ENCODE measurements at regions not wholly inside any gene's neighbourhood (a gene's known extent, or its start where the extent isn't known, plus 50 kb on each side); places are given as distances from the start of the nearest gene placed in this dataset.
A peak's percentile ranks its signal among the peaks of the same experiment; 100 is the strongest.

DNA sequence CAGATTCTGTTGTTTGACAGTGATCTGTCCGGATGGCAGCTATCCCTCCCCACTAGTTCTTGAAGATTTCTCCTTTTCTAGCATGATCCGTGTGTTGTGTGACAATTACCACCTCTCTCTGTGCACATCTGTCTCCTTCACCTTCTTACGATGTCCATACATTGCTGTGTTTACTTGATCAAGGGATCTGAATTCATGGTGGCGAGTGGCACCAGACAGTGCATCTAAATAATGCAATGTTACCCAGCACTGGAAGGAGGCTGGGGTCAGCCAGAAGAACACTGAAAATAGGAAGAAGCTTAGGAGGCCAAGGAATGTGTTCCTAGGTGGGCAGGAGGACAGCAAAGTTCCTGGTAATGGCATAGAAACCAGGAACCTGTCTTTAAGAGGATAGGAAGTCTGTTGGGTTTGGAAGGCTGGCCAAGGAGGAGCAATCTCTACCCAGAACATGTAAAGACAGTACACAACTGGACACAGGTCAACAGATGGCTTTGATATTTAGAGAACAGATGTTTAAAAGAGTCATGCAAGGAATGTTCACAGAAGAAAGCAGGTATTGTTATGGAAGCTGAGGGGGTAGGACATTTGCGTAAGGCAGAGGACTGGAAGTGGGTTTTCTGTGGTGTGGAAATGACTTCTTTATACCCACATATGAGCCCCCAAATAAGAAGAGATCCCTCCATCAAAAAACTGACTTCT lies 126.4 kb downstream of the HRH4 start:
- Mint-ChIP-seq H3K27ac (no peak overlapping the region), H3K36me3 (no peaks in the 10 kb centered on the region), H3K4me1 (no peaks in the 10 kb centered on the region), H3K27me3 (peaks cover 0 to 24% of the 10 kb centered on the region in 2 donors), H3K4me3 (no peak overlapping the region), H3K9me3 (no peaks in the 10 kb centered on the region)
- DNase-seq = no peak
- ATAC-seq (replicated peaks) = no peak

DNA sequence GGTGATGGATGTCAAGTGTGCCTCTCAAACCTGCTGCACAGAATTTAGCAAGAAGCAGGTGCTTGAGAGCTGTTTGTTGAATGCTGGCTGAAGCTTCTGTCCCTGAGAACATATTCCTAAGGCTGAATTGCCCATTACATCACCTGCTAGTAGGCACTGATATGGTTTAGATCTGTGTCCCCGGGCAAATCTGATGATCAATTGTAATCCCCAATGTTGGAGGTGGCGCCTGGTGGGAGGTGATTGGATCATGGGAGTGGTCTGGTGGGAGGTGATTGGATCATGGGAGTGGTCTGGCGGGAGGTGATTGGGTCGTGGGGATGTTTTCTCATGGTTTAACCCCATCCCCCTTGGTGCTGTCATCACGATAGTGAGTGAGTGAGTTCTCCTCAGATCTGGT lies 128.0 kb downstream of the HRH4 start:
- ATAC-seq (replicated peaks) (no peak), DNase-seq (no peak)
- Mint-ChIP-seq H3K4me1 (no peaks in the 10 kb centered on the region), H3K9me3 (no peaks in the 10 kb centered on the region), H3K27ac (no peak overlapping the region), H3K27me3 (peaks cover 0 to 18% of the 10 kb centered on the region in 2 donors), H3K4me3 (no peak overlapping the region), H3K36me3 (no peaks in the 10 kb centered on the region)

GRCh38 chr18:24590946-24591345 lies 130.5 kb downstream of the HRH4 start:
- Mint-ChIP-seq H3K4me1 (no peaks in the 10 kb centered on the region), H3K27me3 (peaks cover 0 to 11% of the 10 kb centered on the region in 2 donors), H3K4me3 (no peak overlapping the region), H3K36me3 (no peaks in the 10 kb centered on the region), H3K27ac (no peak overlapping the region), H3K9me3 (no peaks in the 10 kb centered on the region)
- no peak for DNase-seq
- ATAC-seq (replicated peaks) = no peak

DNA sequence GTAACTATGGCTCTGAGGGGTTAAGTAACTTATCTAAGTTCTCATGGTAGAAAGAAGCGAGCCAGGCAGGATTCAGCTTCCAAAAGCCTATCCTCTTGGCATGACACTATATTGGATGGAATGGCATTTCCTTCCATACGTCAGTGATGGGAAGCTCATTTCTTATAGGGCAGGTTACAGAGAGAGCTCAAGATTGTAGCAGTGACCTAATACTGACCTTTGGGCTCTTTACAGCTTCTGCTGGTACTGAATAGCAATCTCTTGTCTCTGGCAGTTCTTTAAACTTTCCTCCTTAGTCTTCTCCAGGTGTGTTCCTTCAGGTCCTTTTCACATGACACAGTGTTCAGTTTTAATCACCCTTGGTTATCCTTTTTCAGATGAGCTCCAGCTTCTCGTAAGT lies 133.0 kb downstream of the HRH4 start:
- Mint-ChIP-seq H3K36me3 (no peaks in the 10 kb centered on the region), H3K4me3 (no peak overlapping the region), H3K9me3 (no peaks in the 10 kb centered on the region), H3K27me3 (peaks cover 11 to 13% of the 10 kb centered on the region in 2 donors), H3K4me1 (no peaks in the 10 kb centered on the region), H3K27ac (no peak overlapping the region)
- no peak for DNase-seq
- no peak for ATAC-seq (replicated peaks)

- Mint-ChIP-seq H3K36me3 (no peaks in the 10 kb centered on the region), H3K4me3 (no peak overlapping the region), H3K9me3 (no peaks in the 10 kb centered on the region), H3K27me3 (peaks cover 11 to 13% of the 10 kb centered on the region in 2 donors), H3K27ac (no peak overlapping the region), H3K4me1 (no peaks in the 10 kb centered on the region)
- ATAC-seq (replicated peaks) (no peak), DNase-seq (no peak)
These were observed 133.4 kb downstream of the HRH4 start for GRCh38 chr18:24593886-24594285.

GRCh38 chr18:24595561-24596031 lies 135.2 kb downstream of the HRH4 start:
- H3K27me3 Mint-ChIP-seq = peaks cover 5 to 20% of the 10 kb centered on the region in 2 donors
- H3K27ac Mint-ChIP-seq = no peak overlapping the region
- no peaks in the 10 kb centered on the region for H3K4me1 Mint-ChIP-seq
- ATAC-seq (replicated peaks) (no peak), DNase-seq (no peak)
- no peaks in the 10 kb centered on the region for H3K36me3 Mint-ChIP-seq
- H3K4me3 Mint-ChIP-seq = no peak overlapping the region
- no peaks in the 10 kb centered on the region for H3K9me3 Mint-ChIP-seq

DNA sequence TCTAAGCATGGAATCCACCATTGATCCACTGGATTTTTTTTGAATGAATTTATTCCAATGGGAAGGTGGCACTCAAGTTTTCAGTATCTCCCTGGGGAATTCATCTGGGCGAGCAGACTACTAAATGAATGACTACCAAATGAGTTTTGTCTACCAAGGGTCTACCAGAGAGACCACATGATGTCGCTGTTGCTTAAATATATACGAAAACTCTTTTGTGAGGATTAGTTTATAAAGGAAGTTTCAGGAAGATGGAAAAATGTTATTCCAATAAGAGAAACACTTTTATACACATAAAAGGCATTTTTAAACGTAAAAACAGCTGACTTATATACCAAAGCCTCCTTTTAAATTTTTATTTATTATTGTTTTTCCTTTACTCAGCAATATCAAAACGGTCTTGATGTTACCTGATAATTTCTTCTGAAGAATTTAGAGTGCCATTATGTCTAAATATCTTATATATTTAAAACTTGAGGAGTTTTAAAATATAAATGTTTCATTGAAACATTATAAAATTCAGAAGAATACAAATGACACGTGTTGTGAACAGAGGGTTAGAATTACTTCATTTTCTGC lies 139.7 kb downstream of the HRH4 start:
- Mint-ChIP-seq H3K27me3 (peaks cover 5 to 20% of the 10 kb centered on the region in 2 donors), H3K4me3 (no peak overlapping the region), H3K9me3 (no peaks in the 10 kb centered on the region), H3K27ac (no peak overlapping the region), H3K36me3 (no peaks in the 10 kb centered on the region), H3K4me1 (no peaks in the 10 kb centered on the region)
- no peak for DNase-seq
- ATAC-seq (replicated peaks) = peak in 1 of 2 donors; percentile 39

DNA sequence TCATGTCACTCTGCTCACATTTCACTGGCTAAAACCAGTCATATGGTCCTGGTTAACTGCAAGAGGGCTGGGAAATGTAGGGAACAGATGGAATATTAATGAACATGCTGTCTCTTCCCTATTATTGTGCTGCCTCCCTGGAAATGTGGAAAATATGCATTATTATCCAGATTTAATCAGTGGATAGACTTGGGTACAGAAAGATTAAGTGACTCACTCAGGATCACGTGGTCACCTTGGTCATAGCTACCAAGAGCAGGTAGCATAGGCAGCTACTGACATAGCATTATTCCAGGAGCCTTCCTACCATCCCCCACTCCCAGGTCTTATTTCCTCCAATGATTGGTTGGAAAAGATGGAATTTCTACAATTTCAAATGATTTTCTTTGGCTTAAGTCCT lies 141.1 kb downstream of the HRH4 start:
- H3K27me3 Mint-ChIP-seq = peaks cover 3 to 18% of the 10 kb centered on the region in 2 donors
- H3K27ac Mint-ChIP-seq = no peak overlapping the region
- no peaks in the 10 kb centered on the region for H3K9me3 Mint-ChIP-seq
- H3K4me1 Mint-ChIP-seq = no peaks in the 10 kb centered on the region
- ATAC-seq (replicated peaks) = no peak
- no peak for DNase-seq
- no peak overlapping the region for H3K4me3 Mint-ChIP-seq
- H3K36me3 Mint-ChIP-seq = no peaks in the 10 kb centered on the region

- peaks cover 0 to 13% of the 10 kb centered on the region in 2 donors for H3K27me3 Mint-ChIP-seq
- DNase-seq = no peak
- no peaks in the 10 kb centered on the region for H3K4me1 Mint-ChIP-seq
- no peak overlapping the region for H3K4me3 Mint-ChIP-seq
- H3K27ac Mint-ChIP-seq = no peak overlapping the region
- no peak for ATAC-seq (replicated peaks)
- no peaks in the 10 kb centered on the region for H3K9me3 Mint-ChIP-seq
- H3K36me3 Mint-ChIP-seq = no peaks in the 10 kb centered on the region
These were observed 141.8 kb downstream of the HRH4 start for GRCh38 chr18:24602201-24602600.

DNA sequence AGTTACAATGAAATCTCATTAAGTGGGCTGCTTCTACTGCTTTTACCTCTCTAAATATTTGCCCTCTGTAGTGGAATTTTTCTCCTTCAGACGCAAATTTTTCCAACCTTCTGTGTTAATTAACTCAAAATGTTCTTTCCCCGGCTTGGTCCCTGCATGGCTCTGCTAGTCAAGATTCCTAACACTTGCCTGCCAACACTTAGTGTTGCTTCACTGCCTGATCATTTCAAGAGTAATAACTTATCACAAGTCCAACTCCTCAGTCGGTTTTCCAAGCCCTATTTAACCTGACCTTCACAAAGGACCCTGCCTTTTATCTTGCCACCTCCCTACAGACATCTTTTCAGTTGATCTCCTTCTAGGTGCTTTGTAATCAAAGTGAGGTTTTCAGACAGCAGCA lies 142.7 kb downstream of the HRH4 start:
- no peaks in the 10 kb centered on the region for H3K9me3 Mint-ChIP-seq
- H3K4me1 Mint-ChIP-seq = no peaks in the 10 kb centered on the region
- H3K36me3 Mint-ChIP-seq = no peaks in the 10 kb centered on the region

GRCh38 chr18:24605444-24605843 lies 145.0 kb downstream of the HRH4 start:
- H3K9me3 Mint-ChIP-seq = no peaks in the 10 kb centered on the region
- DNase-seq (no peak), ATAC-seq (replicated peaks) (no peak)
- no peak overlapping the region for H3K4me3 Mint-ChIP-seq
- no peak overlapping the region for H3K27ac Mint-ChIP-seq
- H3K27me3 Mint-ChIP-seq = no peaks in the 10 kb centered on the region
- H3K36me3 Mint-ChIP-seq = no peaks in the 10 kb centered on the region
- no peaks in the 10 kb centered on the region for H3K4me1 Mint-ChIP-seq

More for the DNA sequence above, 142.7 kb downstream of the HRH4 start:
- no peak overlapping the region for H3K4me3 Mint-ChIP-seq
- DNase-seq (no peak), ATAC-seq (replicated peaks) (no peak)
- peaks cover 0 to 8% of the 10 kb centered on the region in 2 donors for H3K27me3 Mint-ChIP-seq
- no peak overlapping the region for H3K27ac Mint-ChIP-seq

- no peak for DNase-seq
- Mint-ChIP-seq H3K4me1 (no peaks in the 10 kb centered on the region), H3K27me3 (no peaks in the 10 kb centered on the region), H3K9me3 (no peaks in the 10 kb centered on the region), H3K36me3 (no peaks in the 10 kb centered on the region), H3K27ac (no peak overlapping the region), H3K4me3 (no peak overlapping the region)
- ATAC-seq (replicated peaks) = no peak
These were observed 148.8 kb downstream of the HRH4 start for GRCh38 chr18:24609254-24609653.

DNA sequence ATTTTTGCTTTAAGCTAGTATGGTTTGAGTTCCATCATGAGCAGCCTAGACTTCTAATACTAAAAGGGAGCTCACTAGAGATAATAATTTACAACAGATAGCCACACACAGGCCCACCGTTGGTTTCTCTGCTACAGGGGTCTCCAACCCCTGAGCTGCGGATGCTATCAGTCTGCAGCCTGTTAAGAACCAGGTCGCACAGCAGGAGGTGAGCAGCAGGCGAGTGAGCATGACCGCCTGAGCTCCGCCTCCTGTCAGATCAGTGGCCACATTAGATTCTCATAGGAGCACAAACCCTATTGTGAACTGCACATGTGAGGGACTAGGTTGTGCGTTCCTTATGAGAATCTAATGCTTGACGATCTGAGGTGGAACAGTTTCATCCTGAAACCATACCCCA lies 150.6 kb downstream of the HRH4 start:
- H3K4me3 Mint-ChIP-seq = no peak overlapping the region
- no peaks in the 10 kb centered on the region for H3K9me3 Mint-ChIP-seq
- no peaks in the 10 kb centered on the region for H3K36me3 Mint-ChIP-seq
- DNase-seq (no peak), ATAC-seq (replicated peaks) (no peak)
- no peaks in the 10 kb centered on the region for H3K27me3 Mint-ChIP-seq
- no peaks in the 10 kb centered on the region for H3K4me1 Mint-ChIP-seq
- no peak overlapping the region for H3K27ac Mint-ChIP-seq

DNA sequence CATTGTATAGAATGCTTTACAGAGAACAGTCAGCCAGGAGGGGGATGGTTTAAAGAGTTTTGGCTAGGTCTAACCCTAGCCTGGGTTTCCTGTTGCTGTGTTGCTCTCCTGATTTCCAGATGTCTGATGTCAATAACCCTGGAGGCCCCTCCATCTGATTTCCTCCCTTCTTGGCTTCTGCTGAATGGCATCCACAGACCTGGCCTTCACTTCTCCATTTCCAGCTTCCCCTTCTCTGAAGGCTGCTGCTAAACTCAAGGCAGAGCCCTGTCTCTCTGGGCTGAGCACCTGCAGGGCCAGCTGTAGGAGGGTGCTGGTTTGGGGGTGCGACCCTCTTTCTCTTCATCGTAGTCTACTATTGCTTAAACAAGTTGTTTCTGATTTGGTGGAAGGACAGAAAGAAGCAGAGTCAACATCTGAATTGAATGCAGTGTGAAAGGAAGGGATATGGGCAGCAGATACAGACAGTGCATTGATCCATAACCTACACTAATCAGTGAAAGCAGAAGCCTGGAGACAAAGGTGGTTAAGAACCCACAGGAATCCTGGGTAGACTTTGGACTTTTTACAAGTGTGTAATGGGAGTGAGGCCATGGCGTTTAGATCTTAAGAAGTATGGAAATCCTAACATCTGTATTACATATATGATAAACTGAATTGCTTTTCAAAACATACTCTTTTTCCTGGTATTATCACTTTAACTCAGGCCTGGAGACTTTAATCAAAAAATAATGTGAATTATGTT lies 153.6 kb downstream of the HRH4 start:
- ATAC-seq (replicated peaks) = peak in 1 of 2 donors; percentile 23
- H3K27ac Mint-ChIP-seq = no peak overlapping the region
- no peak overlapping the region for H3K4me3 Mint-ChIP-seq

DNA sequence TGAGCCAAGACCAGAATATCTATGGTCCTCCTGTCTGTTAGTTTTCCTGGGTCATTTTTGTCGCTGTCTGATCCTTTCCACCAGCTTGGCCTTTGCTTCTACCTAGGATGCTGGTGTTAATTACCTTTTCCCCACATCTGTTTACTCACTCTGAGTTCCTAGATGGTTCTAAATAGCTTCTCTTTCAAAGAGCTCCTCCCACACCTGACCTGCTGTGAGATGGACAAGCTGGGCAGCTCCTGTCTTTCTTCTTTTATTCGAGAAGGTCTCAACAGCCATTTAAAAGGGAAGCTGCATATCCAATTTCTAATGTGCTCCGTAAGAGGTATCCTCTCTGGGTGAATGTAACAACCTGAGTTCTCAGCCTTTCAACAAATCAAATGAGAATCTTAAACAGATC lies 156.2 kb downstream of the HRH4 start:
- no peaks in the 10 kb centered on the region for H3K36me3 Mint-ChIP-seq
- no peaks in the 10 kb centered on the region for H3K9me3 Mint-ChIP-seq
- DNase-seq = no peak
- ATAC-seq (replicated peaks) = no peak
- H3K27me3 Mint-ChIP-seq = no peaks in the 10 kb centered on the region
- H3K27ac Mint-ChIP-seq = no peak overlapping the region
- no peak overlapping the region for H3K4me3 Mint-ChIP-seq
- no peaks in the 10 kb centered on the region for H3K4me1 Mint-ChIP-seq

More for the DNA sequence above, 153.6 kb downstream of the HRH4 start:
- H3K9me3 Mint-ChIP-seq = no peaks in the 10 kb centered on the region
- no peaks in the 10 kb centered on the region for H3K27me3 Mint-ChIP-seq
- DNase-seq = no peak
- no peaks in the 10 kb centered on the region for H3K36me3 Mint-ChIP-seq
- H3K4me1 Mint-ChIP-seq = no peaks in the 10 kb centered on the region
